Testis (tissue), 2 donors: ENCODE measurements at regions not wholly inside any gene's neighbourhood (a gene's known extent, or its start where the extent isn't known, plus 50 kb on each side); places are given as distances from the start of the nearest gene placed in this dataset.
"Not testable (repeated sequence)": the region's sequence is repeated elsewhere in the genome, so short reads cannot be mapped to it uniquely, and the experiment has no call there.

Experiments used
- DNase-seq: peaks from one replicate; pipeline ENCODE4 v3.0.0-alpha.2; 2019
- H3K27ac ChIP-seq, 2 donors: fragments of 200-600 bp; sonication (generic); one replicate each; pipeline ENCODE4 v1.5.1; 2019
- H3K27me3 ChIP-seq: fragments of 200-600 bp; sonication (generic); one replicate; pipeline ENCODE4 v1.5.1; 2019
- H3K36me3 ChIP-seq: fragments of 200-600 bp; sonication (generic); one replicate; pipeline ENCODE4 v1.5.1; 2017; ENCODE audit warnings: low read depth; ENCODE audit errors: missing control alignments
- H3K4me1 ChIP-seq: fragments of 200-600 bp; sonication (generic); one replicate; pipeline ENCODE4 v1.5.1; 2019
- H3K4me3 ChIP-seq, 2 donors: fragments of 200-600 bp; sonication (generic); one replicate each; pipeline ENCODE4 v1.5.1; 2017 to 2019
- H3K9me3 ChIP-seq: fragments of 200-600 bp; sonication (generic); one replicate; pipeline ENCODE4 v1.5.1; 2017
- CTCF ChIP-seq, 3 experiments: fragments of 450-650 bp in 2 of 3; fragments of 200-600 bp in 1 of 3; sonication (generic) in 1 of 3; IDR thresholded peaks; one replicate each; pipeline ENCODE4 v1.5.1; 2016 to 2019; ENCODE audit warnings: antibody characterized with exemption in 3 of 3, mild to moderate bottlenecking in 2 of 3, moderate library complexity in 1 of 3
- POLR2A ChIP-seq: fragments of 450-650 bp; IDR thresholded peaks from one replicate; pipeline ENCODE4 v1.6.1; 2017; ENCODE audit warnings: antibody characterized with exemption, mild to moderate bottlenecking, moderate library complexity
- WGBS, 2 donors: methylation state at CpG; one replicate each; pipeline ENCODE4 v1.1.5; 2018; 5-methylcytosine and 5-hydroxymethylcytosine counted together
- intact Hi-C: fragments of 100-400 bp; cut with DNase I; formaldehyde crosslinking; loops from one replicate; pipeline ENCODE4 v1.15.1; 2023; ENCODE audit warnings: low total_unique reads

DNA sequence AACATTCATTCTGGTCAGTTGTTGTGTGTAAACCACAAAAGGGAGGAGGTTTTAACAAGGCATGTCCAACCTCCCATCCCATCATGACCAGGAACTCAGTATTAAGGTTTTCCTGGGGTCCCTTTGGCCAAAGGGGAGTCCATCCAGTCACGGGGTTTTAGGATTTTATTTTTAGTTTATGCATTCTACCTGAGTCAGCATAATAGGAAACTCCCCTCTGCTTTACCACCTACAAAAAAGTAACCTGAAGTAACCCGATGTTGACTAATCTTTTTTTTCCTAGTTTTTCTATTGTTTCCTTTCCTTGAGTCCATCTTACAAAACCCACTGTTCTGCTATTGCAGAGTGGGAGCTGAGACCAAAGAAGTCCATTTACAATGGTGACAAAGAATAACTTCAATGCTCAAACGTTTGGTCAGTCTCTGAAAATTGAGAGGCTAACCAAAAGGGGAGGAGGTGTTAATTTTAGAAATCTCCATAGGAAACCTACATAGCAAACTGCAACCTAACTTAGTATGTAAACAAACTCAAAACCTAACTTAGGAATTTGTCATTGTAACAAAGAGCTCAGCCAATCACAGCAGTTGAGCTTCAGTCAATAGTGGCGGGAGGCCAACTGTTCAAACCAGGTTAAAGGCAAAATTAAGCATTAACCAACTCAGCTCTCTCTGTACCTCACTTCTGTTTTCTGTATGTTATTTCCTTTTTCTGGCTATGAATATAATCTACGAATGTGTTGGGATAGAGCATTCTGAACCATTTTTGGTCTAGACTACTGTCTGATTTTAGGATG lies 1954.1 kb downstream of the PCDH9 start:
- 82 to 84% methylated on average over 5 of the region's 5 CpGs for WGBS, 2 donors

DNA sequence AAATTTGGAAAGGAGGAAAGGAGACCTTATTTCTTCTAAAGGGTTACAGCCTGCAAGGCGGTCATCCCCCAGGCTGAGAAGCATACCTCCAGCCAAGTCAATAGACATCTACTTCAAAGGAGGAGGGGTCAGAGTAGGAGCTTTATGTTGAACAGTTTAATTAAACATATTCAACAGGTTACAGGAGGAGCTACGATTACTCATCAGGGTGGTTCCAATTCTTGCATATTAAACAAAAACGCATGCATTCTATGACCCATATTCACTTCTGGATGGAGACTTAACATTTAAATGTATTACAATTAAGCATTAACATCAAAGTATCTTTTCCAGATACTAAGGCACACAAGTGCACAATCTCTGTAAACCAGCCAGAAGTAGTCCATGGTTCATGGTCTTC lies 1955.0 kb downstream of the PCDH9 start:
- Histone ChIP-seq H3K27me3 (no peaks in the 10 kb centered on the region), H3K4me1 (no peaks in the 10 kb centered on the region), H3K9me3 (no peaks in the 10 kb centered on the region), H3K36me3 (no peaks in the 10 kb centered on the region), H3K4me3 (no peak overlapping the region), H3K27ac (no peak overlapping the region)
- no peak for DNase-seq
- intact Hi-C loops, result no loop called here
- WGBS, 2 donors, result 81 to 84% methylated on average over 3 of the region's 3 CpGs
- TF ChIP-seq CTCF (IDR thresholded peaks at IDR 0.05) (no peak), POLR2A (no peak)

More for the DNA sequence above, 1954.1 kb downstream of the PCDH9 start:
- intact Hi-C loops, result no loop called here
- TF ChIP-seq POLR2A (no peak), CTCF (IDR thresholded peaks at IDR 0.05) (no peak)
- DNase-seq, result no peak
- no peak overlapping the region for H3K4me3 ChIP-seq
- no peaks in the 10 kb centered on the region for H3K4me1 ChIP-seq
- H3K27me3 ChIP-seq, result no peaks in the 10 kb centered on the region
- H3K36me3 ChIP-seq, result no peaks in the 10 kb centered on the region
- H3K27ac ChIP-seq, result no peak overlapping the region
- H3K9me3 ChIP-seq, result no peaks in the 10 kb centered on the region

DNA sequence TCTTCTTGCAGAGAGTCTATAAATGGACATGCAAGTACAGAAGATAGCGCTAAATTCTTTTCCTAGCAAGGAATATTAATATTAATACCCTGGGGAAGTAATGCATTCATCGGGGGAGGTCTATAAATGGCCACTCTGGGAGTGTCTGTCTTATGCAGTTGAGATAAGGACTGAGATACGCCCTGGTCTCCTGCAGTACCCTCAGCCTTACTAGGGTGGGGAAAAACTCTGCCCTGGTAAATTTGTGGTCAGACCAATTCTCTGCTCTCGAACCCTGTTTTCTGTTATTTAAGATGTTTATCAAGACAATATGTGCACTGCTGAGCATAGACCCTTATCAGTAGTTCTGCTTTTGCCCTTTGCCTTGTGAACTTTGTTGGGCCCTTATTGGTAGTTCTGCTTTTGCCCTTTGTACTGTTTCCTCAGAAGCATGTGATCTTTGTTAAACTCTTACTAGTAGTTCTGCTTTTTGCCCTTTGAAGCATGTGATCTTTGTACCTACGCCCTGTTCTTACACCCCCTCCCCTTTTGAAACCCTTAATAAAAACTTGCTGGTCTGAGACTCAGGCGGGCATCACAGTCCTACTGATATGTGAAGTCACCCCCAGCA lies 1956.2 kb downstream of the PCDH9 start:
- H3K27me3 ChIP-seq, intact Hi-C loops, H3K36me3 ChIP-seq, H3K4me3 ChIP-seq, DNase-seq, H3K4me1 ChIP-seq, H3K9me3 ChIP-seq, H3K27ac ChIP-seq: not testable (repeated sequence)
- 93 to 95% methylated on average over 6 of the region's 6 CpGs for WGBS, 2 donors

DNA sequence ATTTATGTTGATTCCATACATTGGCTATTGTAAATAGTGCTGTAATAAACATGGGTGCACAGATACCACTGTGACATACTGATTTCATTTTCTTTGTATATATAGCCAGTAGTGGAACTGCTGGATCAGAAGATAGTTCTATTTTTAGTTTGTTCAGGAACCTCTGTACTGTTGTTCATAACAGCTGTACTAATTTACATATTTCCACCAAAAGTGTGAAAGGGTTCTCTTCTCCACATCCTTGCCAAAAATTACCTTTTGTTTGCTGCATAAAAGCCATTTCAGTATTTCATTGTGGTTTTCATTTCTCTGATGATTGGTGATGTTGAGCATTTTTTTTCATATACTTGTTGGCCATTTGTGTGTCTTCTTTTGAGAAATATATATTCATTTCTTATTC lies 1962.1 kb downstream of the PCDH9 start:
- no peak for TF ChIP-seq CTCF (IDR thresholded peaks at IDR 0.05)
- no peak for TF ChIP-seq POLR2A
- DNase-seq, result no peak
- no peak overlapping the region for H3K4me3 ChIP-seq
- H3K27me3 ChIP-seq, result no peaks in the 10 kb centered on the region
- H3K9me3 ChIP-seq, result no peaks in the 10 kb centered on the region
- H3K4me1 ChIP-seq, result no peaks in the 10 kb centered on the region
- H3K27ac ChIP-seq, result no peak overlapping the region
- no peaks in the 10 kb centered on the region for H3K36me3 ChIP-seq
- intact Hi-C loops, result no loop called here

- no peak overlapping the region for H3K4me3 ChIP-seq
Measured at GRCh38 chr13:65265988-65266387, 1964.1 kb downstream of the PCDH9 start.

More at GRCh38 chr13:65265988-65266387, 1964.1 kb downstream of the PCDH9 start:
- H3K4me1 ChIP-seq, result no peaks in the 10 kb centered on the region
- H3K36me3 ChIP-seq, result no peaks in the 10 kb centered on the region
- intact Hi-C loops, result no loop called here
- H3K27me3 ChIP-seq, result no peaks in the 10 kb centered on the region
- 94 to 100% methylated on average over 1 of the region's 1 CpG for WGBS, 2 donors
- H3K27ac ChIP-seq, result no peak overlapping the region
- no peaks in the 10 kb centered on the region for H3K9me3 ChIP-seq
- TF ChIP-seq CTCF (IDR thresholded peaks at IDR 0.05) (no peak), POLR2A (no peak)
- no peak for DNase-seq
